Erythroblast (primary cell): ENCODE measurements at regions not wholly inside any gene's neighbourhood (a gene's known extent, or its start where the extent isn't known, plus 50 kb on each side); places are given as distances from the start of the nearest gene placed in this dataset.

Experiments
- GATA1 ChIP-seq: IDR thresholded peaks from 2 replicates; pipeline ENCODE4 v1.6.1; 2011; ENCODE audit warnings: low read depth, mild to moderate bottlenecking, control low read depth, low read length, moderate library complexity
- POLR2A ChIP-seq: IDR thresholded peaks from 2 replicates; pipeline ENCODE4 v1.6.1; 2011; ENCODE audit warnings: mild to moderate bottlenecking, low read length

DNA sequence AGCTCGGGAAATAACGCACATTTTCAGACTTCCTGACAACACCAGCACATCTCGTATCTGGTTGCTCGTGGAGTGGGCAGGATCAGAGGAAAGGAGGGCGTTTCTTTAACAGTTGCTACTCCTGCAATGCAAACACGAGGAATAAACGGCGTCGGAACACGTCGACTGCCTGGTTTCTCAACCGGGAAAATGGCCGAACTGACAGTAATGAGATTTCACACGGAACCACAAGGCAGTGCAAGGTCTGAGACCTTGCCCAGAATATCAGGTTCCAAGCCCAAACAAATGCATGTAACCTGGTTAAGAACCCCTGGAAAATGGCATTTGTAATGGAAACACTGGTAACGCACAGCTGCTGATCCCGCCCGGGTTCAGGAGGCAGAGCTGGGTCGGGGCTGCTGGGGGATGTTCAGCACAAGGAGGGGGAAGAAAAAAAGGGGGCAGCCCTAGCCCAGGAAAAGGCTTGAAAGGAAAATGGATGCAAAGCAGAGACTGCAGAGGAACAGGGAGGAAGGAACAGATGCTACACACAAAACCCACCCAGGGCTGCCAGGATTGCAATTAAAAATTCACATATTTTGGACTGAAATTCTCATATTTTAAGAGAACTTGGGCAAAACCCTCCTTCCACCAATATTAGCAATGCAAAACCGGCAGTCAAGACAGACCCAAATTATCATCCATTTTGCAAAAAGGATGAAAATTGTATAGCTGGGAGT, 61.6 kb upstream of the KLHL29 start:
- TF ChIP-seq POLR2A (no peak), GATA1 (no peak)
